Muscle layer of colon (tissue), 2 donors: ENCODE measurements at regions not wholly inside any gene's neighbourhood (a gene's known extent, or its start where the extent isn't known, plus 50 kb on each side); places are given as distances from the start of the nearest gene placed in this dataset.

Experiments
- H3K27ac ChIP-seq: one replicate; pipeline ENCODE4 v1.7.0; 2013; ENCODE audit warnings: low read depth, mild to moderate bottlenecking, low read length, moderate library complexity
- H3K27me3 ChIP-seq, 2 donors: one replicate each; pipeline ENCODE4 v1.7.0; 2013; ENCODE audit warnings: low read length in 2 of 2, mild to moderate bottlenecking in 2 of 2; ENCODE audit not compliant: insufficient read depth in 2 of 2, control insufficient read depth in 1 of 2
- H3K36me3 ChIP-seq: one replicate; pipeline ENCODE4 v1.7.0; 2013; ENCODE audit warnings: mild to moderate bottlenecking, low read length; ENCODE audit not compliant: insufficient read depth
- H3K4me1 ChIP-seq: one replicate; pipeline ENCODE4 v1.7.0; 2013; ENCODE audit warnings: mild to moderate bottlenecking, low read length; ENCODE audit not compliant: insufficient read depth
- H3K4me3 ChIP-seq, 2 donors: one replicate each; pipeline ENCODE4 v1.7.0; 2013; ENCODE audit warnings: low read length in 2 of 2, low read depth in 1 of 2, mild to moderate bottlenecking in 1 of 2, moderate library complexity in 1 of 2
- H3K9ac ChIP-seq: one replicate; pipeline ENCODE4 v1.7.0; 2013; ENCODE audit warnings: low read length
- H3K9me3 ChIP-seq: one replicate; pipeline ENCODE4 v1.7.0; 2013; ENCODE audit warnings: mild to moderate bottlenecking, low read length
- donor health status: abdominal sarcoma.
- donor health status: Adenocarcinoma of cecum.

DNA sequence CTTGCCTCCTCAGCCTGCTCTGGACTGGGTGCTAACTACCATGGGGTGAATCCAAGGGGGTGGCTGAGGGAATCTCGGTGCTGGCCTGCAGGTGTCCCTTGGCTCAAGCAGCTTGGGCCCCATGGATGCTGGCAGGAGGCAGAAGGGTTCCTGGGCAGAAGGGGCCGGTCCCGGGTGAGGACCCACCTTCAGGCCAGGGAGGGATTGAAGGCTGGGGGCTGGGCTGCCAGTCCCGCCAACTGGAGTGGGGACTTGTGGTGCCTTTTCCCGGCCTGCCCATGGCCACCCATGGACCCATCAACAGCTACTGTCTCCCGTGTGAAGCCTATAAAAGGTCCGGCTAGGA lies 550.1 kb downstream of the SLC6A15 start:
- H3K36me3 ChIP-seq = no peaks in the 10 kb centered on the region
- no peak overlapping the region for H3K4me3 ChIP-seq
- H3K9me3 ChIP-seq = no peaks in the 10 kb centered on the region
- H3K27ac ChIP-seq = no peak overlapping the region
- no peak overlapping the region for H3K9ac ChIP-seq
- no peaks in the 10 kb centered on the region for H3K27me3 ChIP-seq
- no peaks in the 10 kb centered on the region for H3K4me1 ChIP-seq

DNA sequence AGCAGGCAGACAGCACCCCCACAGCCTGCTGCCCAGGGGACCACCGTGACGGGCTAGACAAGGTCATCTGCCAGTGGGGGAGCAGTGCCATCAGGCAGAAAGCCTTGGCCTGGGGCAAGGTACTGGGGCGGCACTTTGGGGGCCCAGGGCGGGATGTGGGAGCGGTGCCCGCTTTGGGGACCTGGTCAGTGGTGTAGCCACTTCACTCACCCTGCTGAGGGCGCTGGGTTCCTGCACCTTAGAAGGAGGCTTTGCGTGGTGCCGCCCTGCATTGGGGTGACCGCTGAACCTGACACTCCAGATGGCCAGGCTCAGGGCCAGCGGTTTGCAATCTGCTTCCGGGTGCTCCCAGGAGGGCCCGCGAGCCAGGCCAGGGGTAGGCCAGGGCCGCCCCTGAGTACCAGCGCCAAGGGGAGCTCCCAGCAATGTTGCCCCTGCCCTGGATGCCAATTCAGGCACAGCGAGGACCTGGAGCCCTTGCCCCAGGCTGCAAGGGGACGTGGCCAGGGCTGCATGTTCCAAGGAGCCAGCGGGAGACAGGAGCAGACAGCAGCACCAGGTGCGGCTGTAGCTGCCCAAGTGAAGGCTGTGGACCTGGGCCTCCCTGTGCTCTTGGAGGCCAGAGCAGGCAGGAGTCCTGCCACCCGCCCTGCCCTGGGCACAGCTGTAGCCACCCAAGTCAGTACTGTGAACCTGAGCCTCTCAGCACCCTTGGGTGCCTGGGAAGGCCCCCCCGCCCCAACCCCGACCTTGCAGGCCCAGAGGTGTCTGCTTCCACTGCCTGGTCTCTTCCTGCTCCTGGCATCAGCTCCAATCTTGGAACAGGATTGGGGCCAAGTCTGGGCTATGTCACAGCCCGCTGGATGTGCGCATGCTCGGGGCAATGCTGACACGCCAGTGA lies 550.7 kb downstream of the SLC6A15 start:
- no peaks in the 10 kb centered on the region for H3K27me3 ChIP-seq
- H3K4me1 ChIP-seq = no peaks in the 10 kb centered on the region
- no peak overlapping the region for H3K9ac ChIP-seq
- H3K27ac ChIP-seq = no peak overlapping the region
- no peaks in the 10 kb centered on the region for H3K36me3 ChIP-seq
- H3K4me3 ChIP-seq = no peak overlapping the region
- no peaks in the 10 kb centered on the region for H3K9me3 ChIP-seq

DNA sequence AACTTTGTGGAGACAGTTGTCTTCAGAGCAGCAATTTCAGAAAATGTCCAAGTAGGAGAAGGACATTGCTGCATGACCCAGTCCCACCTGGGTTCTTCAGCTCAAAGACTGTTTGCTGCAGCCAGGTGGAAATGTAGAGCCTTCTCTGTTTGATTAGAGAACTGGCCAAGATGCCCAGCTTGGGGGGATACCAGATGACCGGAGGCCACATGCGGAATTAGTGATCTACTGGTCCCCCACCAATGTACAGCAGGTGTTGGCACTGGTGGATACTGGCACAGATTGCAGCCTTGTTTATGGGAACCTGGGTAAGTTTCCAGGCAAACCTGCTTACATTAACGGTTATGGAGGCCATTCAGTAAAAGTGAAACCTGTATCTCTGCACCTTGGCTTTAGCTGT lies 555.3 kb downstream of the SLC6A15 start:
- no peak overlapping the region for H3K27ac ChIP-seq
- H3K36me3 ChIP-seq = no peaks in the 10 kb centered on the region
- no peaks in the 10 kb centered on the region for H3K27me3 ChIP-seq
- H3K9ac ChIP-seq = no peak overlapping the region
- no peaks in the 10 kb centered on the region for H3K9me3 ChIP-seq
- no peaks in the 10 kb centered on the region for H3K4me1 ChIP-seq
- H3K4me3 ChIP-seq = no peak overlapping the region

DNA sequence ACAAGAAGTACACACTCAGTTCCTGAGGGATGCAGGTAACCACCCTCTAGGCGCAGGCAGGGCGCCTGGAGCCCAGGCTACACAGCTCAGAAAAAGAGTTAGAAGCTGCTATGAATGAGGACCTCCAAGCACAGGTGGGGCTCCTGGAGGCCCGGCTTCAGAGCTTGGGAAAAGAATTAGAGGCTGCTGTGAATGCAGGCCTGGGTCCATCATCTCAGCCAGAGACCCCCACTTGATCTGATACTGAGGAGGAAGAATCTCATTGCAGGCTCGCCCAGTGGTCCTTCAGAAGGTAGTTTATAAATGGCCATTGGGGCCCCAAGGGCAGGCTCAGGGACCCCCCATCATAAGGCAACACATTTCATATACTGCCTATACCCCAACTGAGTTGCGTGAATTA lies 556.4 kb downstream of the SLC6A15 start:
- H3K4me3 ChIP-seq = no peak overlapping the region
- H3K9ac ChIP-seq = no peak overlapping the region
- H3K9me3 ChIP-seq = no peaks in the 10 kb centered on the region
- no peaks in the 10 kb centered on the region for H3K4me1 ChIP-seq
- H3K27me3 ChIP-seq = no peaks in the 10 kb centered on the region
- H3K27ac ChIP-seq = no peak overlapping the region
- H3K36me3 ChIP-seq = no peaks in the 10 kb centered on the region

DNA sequence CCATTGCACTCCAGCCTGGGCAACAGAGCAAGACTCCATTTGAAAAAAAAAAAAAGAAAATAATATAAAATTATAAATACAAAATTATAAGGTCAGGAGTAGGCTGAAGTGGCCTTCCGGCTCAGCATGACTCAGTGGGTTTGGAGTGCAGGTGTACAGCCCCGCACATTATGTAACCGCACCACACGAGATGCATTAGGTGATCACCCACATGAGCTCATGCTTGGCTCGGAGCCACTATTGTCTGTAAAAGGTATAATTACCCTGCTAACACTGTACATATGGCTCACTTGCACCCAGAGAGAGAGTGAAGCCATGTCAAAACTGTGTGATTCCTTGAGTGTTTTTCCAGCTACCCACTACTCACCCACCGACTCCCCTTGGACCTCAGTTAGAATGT lies 557.0 kb downstream of the SLC6A15 start:
- H3K4me3 ChIP-seq = no peak overlapping the region
- H3K9ac ChIP-seq = no peak overlapping the region
- no peaks in the 10 kb centered on the region for H3K27me3 ChIP-seq
- no peaks in the 10 kb centered on the region for H3K9me3 ChIP-seq
- no peaks in the 10 kb centered on the region for H3K4me1 ChIP-seq
- H3K27ac ChIP-seq = no peak overlapping the region
- no peaks in the 10 kb centered on the region for H3K36me3 ChIP-seq

DNA sequence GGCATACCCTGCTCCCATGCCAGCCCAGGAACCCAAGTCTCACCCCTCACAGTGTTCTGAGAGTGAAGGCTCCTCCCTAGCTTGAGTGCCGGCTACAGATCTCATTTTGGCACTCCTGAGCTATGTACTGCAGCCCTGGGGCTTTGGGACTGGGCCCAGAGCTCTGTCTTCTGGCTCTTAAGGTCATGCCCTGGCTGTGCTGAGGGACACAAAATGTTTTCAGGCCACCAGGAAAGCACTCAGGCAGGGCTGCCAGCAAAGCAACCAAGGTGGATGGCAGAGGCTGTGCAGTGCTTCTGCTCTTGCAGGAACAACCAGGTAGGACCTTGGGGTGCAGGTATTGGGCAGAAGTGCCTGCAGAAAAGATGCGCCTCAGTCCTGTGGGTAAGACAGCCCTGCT lies 564.0 kb downstream of the SLC6A15 start:
- H3K27ac ChIP-seq = no peak overlapping the region
- H3K27me3 ChIP-seq = no peaks in the 10 kb centered on the region
- H3K4me3 ChIP-seq = no peak overlapping the region
- no peaks in the 10 kb centered on the region for H3K9me3 ChIP-seq
- no peak overlapping the region for H3K9ac ChIP-seq
- H3K36me3 ChIP-seq = no peaks in the 10 kb centered on the region
- H3K4me1 ChIP-seq = no peaks in the 10 kb centered on the region

DNA sequence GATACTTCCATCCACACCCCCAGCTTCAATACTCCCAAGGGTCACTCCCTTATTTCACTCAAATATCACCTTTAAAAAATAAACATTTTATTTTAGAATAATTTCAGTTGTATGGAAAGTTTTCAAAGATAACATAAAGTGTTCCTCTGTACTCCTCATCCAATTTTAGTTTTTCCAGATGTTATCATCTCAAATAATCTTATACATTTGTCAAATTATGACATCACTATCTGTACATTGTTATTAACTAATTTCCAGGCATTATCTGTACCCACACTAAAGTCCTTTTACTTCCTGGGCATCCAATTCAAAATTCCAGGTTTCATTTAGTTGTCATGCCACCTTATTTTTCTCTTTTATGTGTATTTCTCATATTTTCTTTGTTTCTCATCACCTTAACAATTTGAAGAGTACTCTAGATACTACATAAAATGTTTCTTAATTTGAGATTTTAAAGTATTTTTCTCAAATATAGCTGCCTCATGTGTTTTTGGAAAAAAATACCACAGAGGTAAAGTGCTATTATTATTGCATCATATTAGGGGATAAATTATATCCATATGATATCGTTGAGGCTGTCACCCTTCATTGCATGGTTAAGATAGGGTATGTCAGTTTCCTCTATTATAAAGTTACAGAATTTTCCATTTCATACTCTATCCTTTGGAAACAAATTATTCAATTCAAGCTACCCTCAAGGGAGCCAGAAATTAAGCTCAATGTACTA lies 571.0 kb downstream of the SLC6A15 start:
- Histone ChIP-seq H3K4me3 (no peak overlapping the region), H3K27ac (no peak overlapping the region), H3K36me3 (no peaks in the 10 kb centered on the region), H3K9ac (no peak overlapping the region), H3K9me3 (no peaks in the 10 kb centered on the region), H3K4me1 (no peaks in the 10 kb centered on the region), H3K27me3 (no peaks in the 10 kb centered on the region)

DNA sequence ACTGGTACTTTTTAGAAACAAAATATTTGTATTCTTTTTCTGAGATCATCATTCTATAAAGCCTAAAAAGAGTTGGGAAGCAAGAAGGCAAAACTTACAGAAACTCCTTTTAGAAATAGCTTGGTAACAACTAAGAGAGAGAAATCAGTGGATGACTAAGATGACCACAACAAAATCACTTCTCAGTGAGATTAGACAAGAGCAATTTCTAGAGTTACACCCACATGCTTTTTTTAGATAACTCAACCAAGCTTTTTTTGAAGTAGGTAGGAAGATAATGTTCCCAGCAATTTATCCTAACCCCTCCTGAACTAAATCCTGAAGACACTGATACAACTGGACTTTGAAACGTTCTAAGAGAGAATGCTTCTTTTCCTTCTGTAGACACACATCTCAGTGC lies 576.4 kb downstream of the SLC6A15 start:
- H3K27ac ChIP-seq = no peak overlapping the region
- no peak overlapping the region for H3K9ac ChIP-seq
- no peaks in the 10 kb centered on the region for H3K9me3 ChIP-seq
- no peaks in the 10 kb centered on the region for H3K27me3 ChIP-seq
- H3K36me3 ChIP-seq = no peaks in the 10 kb centered on the region
- H3K4me3 ChIP-seq = no peak overlapping the region
- H3K4me1 ChIP-seq = no peaks in the 10 kb centered on the region

DNA sequence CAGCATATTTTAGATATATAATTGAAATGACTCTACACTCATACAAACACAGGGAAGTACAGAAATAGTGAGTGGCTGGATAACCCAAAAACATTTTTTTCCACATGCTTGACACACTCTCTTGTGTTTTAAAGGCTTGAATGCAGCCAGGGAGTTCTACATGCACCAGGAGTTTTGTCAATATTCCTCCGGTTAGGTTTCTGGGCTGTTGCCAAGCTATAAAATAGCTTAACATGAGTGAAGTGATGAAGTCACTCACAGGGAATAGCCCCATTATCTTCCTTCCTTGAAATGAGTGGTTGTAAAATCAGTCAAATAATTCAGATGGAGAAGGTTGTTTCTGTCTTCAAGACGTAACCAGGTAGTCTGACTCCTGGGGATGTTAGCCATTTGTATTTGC lies 582.7 kb downstream of the SLC6A15 start:
- Histone ChIP-seq H3K4me1 (no peaks in the 10 kb centered on the region), H3K27me3 (no peaks in the 10 kb centered on the region), H3K9ac (no peak overlapping the region), H3K9me3 (no peaks in the 10 kb centered on the region), H3K4me3 (no peak overlapping the region), H3K36me3 (no peaks in the 10 kb centered on the region), H3K27ac (no peak overlapping the region)

DNA sequence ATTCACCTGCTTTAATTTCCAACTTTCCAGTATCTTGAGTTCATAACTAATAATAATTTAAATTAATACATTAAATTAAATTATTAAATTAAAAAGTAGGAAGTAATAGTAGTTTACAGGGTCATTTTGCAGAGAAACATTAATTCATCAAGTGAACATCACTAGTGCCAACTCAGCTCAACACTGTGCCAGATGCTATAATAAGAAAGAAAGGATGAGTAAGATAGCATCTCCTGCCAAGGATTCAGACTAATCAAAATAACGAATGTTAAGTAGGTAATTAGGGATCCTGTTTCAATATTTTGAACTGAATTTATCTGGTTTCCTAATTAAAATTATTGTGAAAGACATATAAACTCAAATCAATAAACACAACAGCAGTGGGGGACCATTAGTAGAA lies 596.7 kb downstream of the SLC6A15 start:
- Histone ChIP-seq H3K9me3 (no peaks in the 10 kb centered on the region), H3K9ac (no peak overlapping the region), H3K36me3 (no peaks in the 10 kb centered on the region), H3K27ac (no peak overlapping the region), H3K4me1 (no peaks in the 10 kb centered on the region), H3K4me3 (no peak overlapping the region), H3K27me3 (no peaks in the 10 kb centered on the region)

DNA sequence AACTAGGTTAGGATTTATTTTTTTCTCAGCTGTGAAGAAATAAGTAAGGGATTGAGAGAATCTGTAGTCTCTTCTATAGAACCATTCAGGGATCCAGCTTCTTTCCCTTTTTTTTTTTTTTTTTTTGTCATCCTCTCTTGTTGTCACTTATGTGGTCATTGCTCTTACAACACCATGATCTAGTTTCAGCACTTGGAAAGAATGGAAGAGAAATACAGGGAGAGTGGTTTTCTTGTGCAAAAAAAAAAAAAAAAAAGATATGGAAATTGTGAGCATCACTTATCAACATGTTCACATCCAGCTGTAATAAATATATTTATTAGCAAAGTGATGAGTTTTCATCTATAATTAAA lies 599.3 kb downstream of the SLC6A15 start:
- H3K9ac ChIP-seq = no peak overlapping the region
- no peak overlapping the region for H3K4me3 ChIP-seq
- no peak overlapping the region for H3K27ac ChIP-seq
- H3K27me3 ChIP-seq = no peaks in the 10 kb centered on the region
- H3K4me1 ChIP-seq = no peaks in the 10 kb centered on the region
- no peaks in the 10 kb centered on the region for H3K36me3 ChIP-seq
- H3K9me3 ChIP-seq = no peaks in the 10 kb centered on the region

DNA sequence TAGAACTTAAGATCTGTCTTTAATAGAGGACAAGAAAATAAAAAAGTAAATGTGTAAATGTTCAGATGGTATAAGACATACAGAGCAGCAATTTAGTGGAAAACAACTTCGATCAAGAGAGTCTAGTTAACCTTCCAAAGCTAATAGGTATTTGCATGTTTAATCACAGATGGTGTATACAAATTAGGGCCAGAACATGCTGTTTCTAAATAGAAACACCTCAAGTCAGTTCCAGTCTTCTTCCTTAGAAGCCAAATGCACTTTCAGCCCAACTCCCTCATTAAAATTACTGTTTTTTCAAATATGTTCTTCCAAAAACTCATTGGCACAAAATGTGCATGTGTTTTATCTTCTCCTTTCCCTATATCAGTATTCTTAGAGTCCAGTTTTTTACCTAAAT lies 604.4 kb downstream of the SLC6A15 start:
- H3K36me3 ChIP-seq = no peaks in the 10 kb centered on the region
- H3K27me3 ChIP-seq = no peaks in the 10 kb centered on the region
- no peaks in the 10 kb centered on the region for H3K9me3 ChIP-seq
- H3K27ac ChIP-seq = no peak overlapping the region
- H3K4me3 ChIP-seq = no peak overlapping the region
- H3K4me1 ChIP-seq = no peaks in the 10 kb centered on the region
- no peak overlapping the region for H3K9ac ChIP-seq
